ENCODE measurements at regions not wholly inside any gene's neighbourhood (a gene's known extent, or its start where the extent isn't known, plus 50 kb on each side); places are given as distances from the start of the nearest gene placed in this dataset.

DNA sequence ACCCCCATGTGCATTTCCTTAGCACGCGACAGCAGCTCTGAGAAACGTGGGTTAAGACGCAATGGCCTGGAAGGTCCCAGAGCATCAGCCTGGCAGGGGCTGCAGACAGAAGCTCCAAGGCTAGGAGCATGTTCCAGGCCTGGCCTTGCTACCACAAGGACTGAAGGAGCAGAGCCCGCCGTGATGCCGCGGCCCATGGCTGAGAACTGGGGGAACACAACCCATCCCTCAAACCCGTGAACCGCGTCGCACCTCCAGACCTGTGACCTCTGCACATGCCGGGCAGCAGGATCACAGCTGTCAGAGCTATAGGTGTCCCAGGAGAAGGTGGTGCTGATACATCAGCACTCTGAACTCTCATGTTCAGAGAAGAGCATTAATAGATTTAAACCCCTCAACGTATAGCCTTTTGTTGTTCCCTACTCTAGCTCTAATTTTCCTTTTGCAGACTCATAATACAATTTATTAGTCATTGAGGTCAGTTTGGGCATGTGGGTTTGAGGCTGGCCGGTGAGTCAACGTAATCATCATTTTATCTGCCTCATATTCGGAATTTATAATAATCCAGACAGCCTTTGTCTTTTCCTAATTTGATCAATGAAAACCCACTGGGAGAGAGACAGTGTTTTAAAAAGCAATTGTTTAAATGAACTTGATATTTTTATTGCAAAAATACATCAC lies 222.5 kb upstream of the TCERG1L start:
- ChIA-PET CTCF (no interaction called here), POLR2A (no interaction called here)
- Mint-ChIP-seq H3K36me3 (no peaks in the 10 kb centered on the region), H3K4me1 (no peaks in the 10 kb centered on the region), H3K9me3 (peaks cover 0 to 2% (median 0%) of the 10 kb centered on the region in 11 donors), H3K27ac (no peak overlapping the region), H3K27me3 (peaks cover 0 to 16% (median 0%) of the 10 kb centered on the region in 5 donors), H3K4me3 (no peak overlapping the region)
- ATAC-seq (no peak), DNase-seq (no peak)
- intact Hi-C loops (cut with micrococcal nuclease): no loop called here
- no peaks in the 10 kb centered on the region for H3K4me1 ChIP-seq (ENCODE audit: control insufficient read depth in 2 of 2, insufficient read depth in 2 of 2, low read length in 2 of 2)
- H3K9me3 ChIP-seq (ENCODE audit: control insufficient read depth in 2 of 3, low read length in 3 of 3): no peaks in the 10 kb centered on the region
- H3K27ac ChIP-seq (ENCODE audit: low read depth, low read length): no peak overlapping the region
- H3K36me3 ChIP-seq (ENCODE audit: control insufficient read depth in 2 of 3, insufficient read depth in 3 of 3, low read length in 3 of 3): no peaks in the 10 kb centered on the region
- no peak overlapping the region for H3K4me3 ChIP-seq (ENCODE audit: low read length)
- no peaks in the 10 kb centered on the region for H3K27me3 ChIP-seq (ENCODE audit: control insufficient read depth in 2 of 2, insufficient read depth in 2 of 2, low read length in 2 of 2)

GRCh38 chr10:131534836-131535235 lies 223.3 kb upstream of the TCERG1L start:
- Histone ChIP-seq H3K27me3 (ENCODE audit: control insufficient read depth in 2 of 2, insufficient read depth in 2 of 2, low read length in 2 of 2) (no peaks in the 10 kb centered on the region), H3K4me1 (ENCODE audit: control insufficient read depth in 2 of 2, insufficient read depth in 2 of 2, low read length in 2 of 2) (no peaks in the 10 kb centered on the region), H3K27ac (ENCODE audit: low read depth, low read length) (no peak overlapping the region), H3K36me3 (ENCODE audit: control insufficient read depth in 2 of 3, insufficient read depth in 3 of 3, low read length in 3 of 3) (no peaks in the 10 kb centered on the region), H3K4me3 (ENCODE audit: low read length) (no peak overlapping the region), H3K9me3 (ENCODE audit: control insufficient read depth in 2 of 3, low read length in 3 of 3) (no peaks in the 10 kb centered on the region)
- Mint-ChIP-seq H3K27ac (no peak overlapping the region), H3K9me3 (peaks cover 0 to 2% (median 0%) of the 10 kb centered on the region in 11 donors), H3K4me3 (no peak overlapping the region), H3K27me3 (peaks cover 0 to 17% (median 0%) of the 10 kb centered on the region in 5 donors), H3K36me3 (no peaks in the 10 kb centered on the region), H3K4me1 (no peaks in the 10 kb centered on the region)
- CTCF ChIA-PET: no interaction called here
- no peak for ATAC-seq
- no peak for DNase-seq
- intact Hi-C loops (cut with micrococcal nuclease): no loop called here
- POLR2A ChIA-PET: no interaction called here

DNA sequence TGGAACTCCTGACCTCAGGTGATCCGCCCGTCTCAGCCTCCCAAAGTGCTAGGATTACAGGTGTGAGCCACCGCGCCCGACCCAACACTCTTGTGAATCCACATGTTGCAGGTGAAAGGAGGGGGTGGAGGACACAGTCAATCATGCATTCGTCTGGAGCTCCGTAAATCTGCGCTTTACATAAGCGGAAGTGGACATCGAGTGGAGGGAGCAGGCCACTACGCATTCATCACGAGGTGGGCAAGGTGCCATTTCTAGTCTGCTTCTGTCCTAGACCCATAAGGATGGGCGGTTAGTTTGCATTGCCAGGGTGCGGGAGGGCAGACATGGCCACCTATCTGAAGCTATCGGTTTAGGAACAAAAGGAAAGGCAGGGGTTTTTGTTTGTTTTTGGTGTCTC lies 225.2 kb upstream of the TCERG1L start:
- Mint-ChIP-seq H3K27me3 (peaks cover 0 to 24% (median 4%) of the 10 kb centered on the region in 5 donors), H3K27ac (no peak overlapping the region), H3K36me3 (no peaks in the 10 kb centered on the region), H3K9me3 (peaks cover 0 to 5% (median 0%) of the 10 kb centered on the region in 11 donors), H3K4me1 (no peaks in the 10 kb centered on the region), H3K4me3 (no peak overlapping the region)
- ChIA-PET POLR2A (no interaction called here), CTCF (no interaction called here)
- no peaks in the 10 kb centered on the region for H3K4me1 ChIP-seq (ENCODE audit: control insufficient read depth in 2 of 2, insufficient read depth in 2 of 2, low read length in 2 of 2)
- no peaks in the 10 kb centered on the region for H3K9me3 ChIP-seq (ENCODE audit: control insufficient read depth in 2 of 3, low read length in 3 of 3)
- intact Hi-C loops (cut with micrococcal nuclease): no loop called here
- H3K27me3 ChIP-seq (ENCODE audit: control insufficient read depth in 2 of 2, insufficient read depth in 2 of 2, low read length in 2 of 2): no peaks in the 10 kb centered on the region
- H3K27ac ChIP-seq (ENCODE audit: low read depth, low read length): no peak overlapping the region
- H3K36me3 ChIP-seq (ENCODE audit: control insufficient read depth in 2 of 3, insufficient read depth in 3 of 3, low read length in 3 of 3): no peaks in the 10 kb centered on the region
- no peak overlapping the region for H3K4me3 ChIP-seq (ENCODE audit: low read length)
- no peak for DNase-seq
- ATAC-seq: no peak

DNA sequence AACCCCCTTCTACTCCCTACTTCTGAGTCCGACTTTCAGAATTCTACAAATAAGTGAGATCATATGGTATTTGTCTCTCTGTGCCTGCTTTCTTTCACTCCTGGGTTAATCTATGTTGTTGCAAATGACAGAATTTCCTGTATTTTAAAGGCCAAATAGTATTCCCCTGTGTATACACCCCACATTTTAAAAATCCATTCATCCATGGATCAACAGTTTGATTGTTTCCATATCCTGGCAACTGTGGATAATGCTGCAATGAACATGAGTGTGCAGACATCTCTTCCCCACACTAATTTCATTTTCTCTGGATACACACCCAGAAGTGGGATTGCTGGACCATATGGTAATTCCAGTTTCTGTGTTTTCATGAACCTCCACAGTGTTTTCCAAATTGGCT lies 225.8 kb upstream of the TCERG1L start:
- no peak overlapping the region for H3K4me3 ChIP-seq (ENCODE audit: low read length)
- no peak overlapping the region for H3K27ac ChIP-seq (ENCODE audit: low read depth, low read length)
- peaks cover 0 to 24% (median 4%) of the 10 kb centered on the region in 5 donors for H3K27me3 Mint-ChIP-seq
- intact Hi-C loops (cut with micrococcal nuclease): no loop called here
- H3K36me3 ChIP-seq (ENCODE audit: control insufficient read depth in 2 of 3, insufficient read depth in 3 of 3, low read length in 3 of 3): no peaks in the 10 kb centered on the region
- no peak for ATAC-seq
- H3K9me3 Mint-ChIP-seq: peaks cover 0 to 5% (median 0%) of the 10 kb centered on the region in 11 donors
- H3K4me1 Mint-ChIP-seq: no peaks in the 10 kb centered on the region
- H3K4me1 ChIP-seq (ENCODE audit: control insufficient read depth in 2 of 2, insufficient read depth in 2 of 2, low read length in 2 of 2): no peaks in the 10 kb centered on the region
- ChIA-PET CTCF (no interaction called here), POLR2A (no interaction called here)
- H3K4me3 Mint-ChIP-seq: no peak overlapping the region
- no peaks in the 10 kb centered on the region for H3K27me3 ChIP-seq (ENCODE audit: control insufficient read depth in 2 of 2, insufficient read depth in 2 of 2, low read length in 2 of 2)
- no peaks in the 10 kb centered on the region for H3K36me3 Mint-ChIP-seq
- no peak overlapping the region for H3K27ac Mint-ChIP-seq
- DNase-seq: no peak
- no peaks in the 10 kb centered on the region for H3K9me3 ChIP-seq (ENCODE audit: control insufficient read depth in 2 of 3, low read length in 3 of 3)

DNA sequence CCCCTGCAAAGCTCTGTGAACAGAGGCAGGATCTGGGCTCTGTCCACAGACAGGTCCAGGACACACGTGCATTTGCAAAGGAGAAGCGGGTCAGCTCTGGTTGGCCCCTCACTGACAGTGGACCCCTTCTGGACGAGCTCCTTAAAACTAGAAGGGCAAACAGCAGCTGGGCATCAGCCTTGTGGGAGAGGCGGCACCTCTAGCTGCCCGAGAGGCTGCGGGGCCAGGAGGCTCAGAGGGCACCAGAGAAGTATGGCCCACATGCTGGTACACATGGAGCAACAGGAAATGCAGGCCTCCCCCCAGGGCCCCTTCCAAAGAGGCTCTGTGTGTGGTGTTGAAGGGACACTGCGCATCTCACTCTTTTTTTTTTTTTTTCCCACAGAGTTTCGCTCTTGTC lies 233.0 kb upstream of the TCERG1L start:
- H3K9me3 ChIP-seq (ENCODE audit: control insufficient read depth in 2 of 3, low read length in 3 of 3): no peaks in the 10 kb centered on the region
- H3K27me3 ChIP-seq (ENCODE audit: control insufficient read depth in 2 of 2, insufficient read depth in 2 of 2, low read length in 2 of 2): no peaks in the 10 kb centered on the region
- Mint-ChIP-seq H3K4me1 (no peaks in the 10 kb centered on the region), H3K27ac (no peak overlapping the region), H3K4me3 (no peak overlapping the region), H3K36me3 (no peaks in the 10 kb centered on the region), H3K27me3 (peaks cover 0 to 42% (median 12%) of the 10 kb centered on the region in 5 donors), H3K9me3 (peaks cover 0 to 6% (median 0%) of the 10 kb centered on the region in 11 donors)
- DNase-seq: no peak
- no peaks in the 10 kb centered on the region for H3K36me3 ChIP-seq (ENCODE audit: control insufficient read depth in 2 of 3, insufficient read depth in 3 of 3, low read length in 3 of 3)
- ChIA-PET CTCF (no interaction called here), POLR2A (no interaction called here)
- ATAC-seq: no peak
- no peaks in the 10 kb centered on the region for H3K4me1 ChIP-seq (ENCODE audit: control insufficient read depth in 2 of 2, insufficient read depth in 2 of 2, low read length in 2 of 2)
- intact Hi-C loops (cut with micrococcal nuclease): no loop called here
- no peak overlapping the region for H3K27ac ChIP-seq (ENCODE audit: low read depth, low read length)
- no peak overlapping the region for H3K4me3 ChIP-seq (ENCODE audit: low read length)

DNA sequence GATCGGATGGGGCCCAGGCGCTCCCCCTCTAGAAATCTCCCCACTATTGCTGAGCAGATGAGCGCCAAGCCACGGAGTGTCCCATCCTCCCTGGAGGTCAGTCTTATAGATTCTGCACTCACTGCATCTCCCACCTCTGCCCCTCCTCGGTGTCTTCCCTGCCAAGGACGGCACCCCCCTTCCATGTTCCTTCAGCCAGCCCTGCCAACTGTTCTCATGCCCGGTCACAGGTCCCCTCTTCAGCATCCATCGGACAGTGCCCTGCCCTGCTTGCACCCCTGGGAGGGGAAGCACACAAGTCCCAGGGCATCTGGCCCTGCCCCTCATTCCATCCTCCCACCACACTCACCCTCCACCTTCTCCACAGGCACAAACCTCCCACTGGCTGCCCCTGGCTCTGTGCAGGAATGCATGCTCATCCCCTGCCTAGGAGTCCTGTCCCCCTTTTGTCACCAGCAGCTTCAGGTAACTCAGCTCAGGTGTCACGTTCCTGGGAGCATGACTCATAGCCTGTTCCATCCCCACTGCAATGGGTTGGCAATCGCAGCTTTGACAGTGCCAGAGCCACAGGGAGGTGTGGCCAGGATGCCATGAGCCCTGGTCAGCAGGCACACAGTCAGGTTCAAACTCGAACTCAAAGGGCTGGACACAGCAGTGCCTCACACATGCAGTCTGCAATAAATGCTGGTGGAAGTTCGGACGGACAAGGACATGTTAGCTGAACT lies 234.7 kb upstream of the TCERG1L start:
- no peaks in the 10 kb centered on the region for H3K27me3 ChIP-seq (ENCODE audit: control insufficient read depth in 2 of 2, insufficient read depth in 2 of 2, low read length in 2 of 2)
- H3K9me3 ChIP-seq (ENCODE audit: control insufficient read depth in 2 of 3, low read length in 3 of 3): no peaks in the 10 kb centered on the region
- CTCF ChIA-PET: no interaction called here
- DNase-seq: no peak
- peaks cover 0 to 34% (median 10%) of the 10 kb centered on the region in 5 donors for H3K27me3 Mint-ChIP-seq
- H3K4me1 ChIP-seq (ENCODE audit: control insufficient read depth in 2 of 2, insufficient read depth in 2 of 2, low read length in 2 of 2): no peaks in the 10 kb centered on the region
- no peak overlapping the region for H3K27ac ChIP-seq (ENCODE audit: low read depth, low read length)
- H3K27ac Mint-ChIP-seq: no peak overlapping the region
- intact Hi-C loops (cut with micrococcal nuclease): no loop called here
- H3K4me1 Mint-ChIP-seq: no peaks in the 10 kb centered on the region
- no peaks in the 10 kb centered on the region for H3K36me3 Mint-ChIP-seq
- H3K9me3 Mint-ChIP-seq: peaks cover 0 to 6% (median 0%) of the 10 kb centered on the region in 11 donors
- ATAC-seq: no peak
- POLR2A ChIA-PET: no interaction called here
- H3K36me3 ChIP-seq (ENCODE audit: control insufficient read depth in 2 of 3, insufficient read depth in 3 of 3, low read length in 3 of 3): no peaks in the 10 kb centered on the region
- H3K4me3 Mint-ChIP-seq: no peak overlapping the region
- no peak overlapping the region for H3K4me3 ChIP-seq (ENCODE audit: low read length)
